Activated T-cell treated with anti-CD3 and anti-CD28 coated beads for 1 hour (primary cell): ENCODE measurements at regions not wholly inside any gene's neighbourhood (a gene's known extent, or its start where the extent isn't known, plus 50 kb on each side); places are given as distances from the start of the nearest gene placed in this dataset.

Experiments used
- DNase-seq: peaks from one replicate; pipeline ENCODE4 v3.0.0-alpha.2; 2020; ENCODE audit warnings: low read depth

DNA sequence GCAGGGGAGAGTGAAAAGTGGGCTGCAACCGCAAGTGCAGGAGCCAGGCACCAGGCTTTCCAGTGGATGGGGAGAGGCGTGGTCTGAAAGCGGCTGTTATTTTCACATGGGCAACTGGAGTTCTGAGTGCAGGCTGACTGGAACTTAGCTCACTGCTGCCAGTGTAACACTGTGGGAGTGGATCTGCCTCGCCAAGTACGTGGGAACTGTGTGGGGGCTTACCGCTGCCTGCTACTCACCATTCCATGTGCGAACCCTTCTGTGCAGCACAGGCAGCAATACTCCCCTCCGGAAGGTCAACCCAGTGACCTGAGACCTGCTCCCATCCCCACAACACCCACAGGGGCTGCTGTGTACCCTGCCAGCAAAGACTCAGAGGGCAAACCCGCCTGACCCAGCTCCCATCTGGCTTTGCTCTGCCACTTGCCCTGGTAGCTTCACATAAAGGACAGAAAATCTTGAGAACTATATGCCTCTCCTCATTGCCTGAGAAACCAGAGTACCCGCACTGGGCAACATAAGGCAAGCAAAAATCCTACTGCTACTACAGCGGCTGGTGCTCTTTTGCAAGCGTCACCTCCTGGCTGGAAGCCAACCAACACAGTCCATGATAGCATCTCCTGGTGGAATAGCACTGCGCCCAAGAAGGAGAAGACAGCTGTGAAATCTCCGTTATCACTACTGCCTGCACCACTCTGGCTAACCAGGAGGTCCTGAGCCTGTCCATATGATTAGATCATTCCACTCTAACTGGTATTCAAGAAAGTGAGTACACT lies 54.4 kb upstream of the SIRPG start:
- no peak for DNase-seq

GRCh38 chr20:1711266-1711665 lies 53.7 kb upstream of the SIRPG start:
- DNase-seq = no peak

DNA sequence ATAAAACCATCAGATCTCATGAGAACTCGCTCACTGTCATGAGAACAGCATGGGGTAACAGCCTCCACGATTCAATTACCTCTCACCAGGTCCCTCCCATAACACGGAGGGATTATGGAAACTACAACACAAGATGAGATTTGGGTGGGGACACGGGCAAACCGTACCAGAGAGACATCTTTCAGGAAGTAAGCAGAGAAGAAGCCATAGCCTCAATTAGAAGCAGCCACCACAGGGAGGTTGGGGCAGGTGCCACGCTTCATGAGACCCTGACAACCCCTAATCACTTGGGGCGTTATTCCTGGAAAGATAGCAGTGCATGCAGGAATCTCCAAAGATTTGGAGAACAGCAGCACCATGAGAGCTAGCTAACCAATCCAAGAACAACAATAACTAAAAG lies 52.9 kb upstream of the SIRPG start:
- DNase-seq = no peak

DNA sequence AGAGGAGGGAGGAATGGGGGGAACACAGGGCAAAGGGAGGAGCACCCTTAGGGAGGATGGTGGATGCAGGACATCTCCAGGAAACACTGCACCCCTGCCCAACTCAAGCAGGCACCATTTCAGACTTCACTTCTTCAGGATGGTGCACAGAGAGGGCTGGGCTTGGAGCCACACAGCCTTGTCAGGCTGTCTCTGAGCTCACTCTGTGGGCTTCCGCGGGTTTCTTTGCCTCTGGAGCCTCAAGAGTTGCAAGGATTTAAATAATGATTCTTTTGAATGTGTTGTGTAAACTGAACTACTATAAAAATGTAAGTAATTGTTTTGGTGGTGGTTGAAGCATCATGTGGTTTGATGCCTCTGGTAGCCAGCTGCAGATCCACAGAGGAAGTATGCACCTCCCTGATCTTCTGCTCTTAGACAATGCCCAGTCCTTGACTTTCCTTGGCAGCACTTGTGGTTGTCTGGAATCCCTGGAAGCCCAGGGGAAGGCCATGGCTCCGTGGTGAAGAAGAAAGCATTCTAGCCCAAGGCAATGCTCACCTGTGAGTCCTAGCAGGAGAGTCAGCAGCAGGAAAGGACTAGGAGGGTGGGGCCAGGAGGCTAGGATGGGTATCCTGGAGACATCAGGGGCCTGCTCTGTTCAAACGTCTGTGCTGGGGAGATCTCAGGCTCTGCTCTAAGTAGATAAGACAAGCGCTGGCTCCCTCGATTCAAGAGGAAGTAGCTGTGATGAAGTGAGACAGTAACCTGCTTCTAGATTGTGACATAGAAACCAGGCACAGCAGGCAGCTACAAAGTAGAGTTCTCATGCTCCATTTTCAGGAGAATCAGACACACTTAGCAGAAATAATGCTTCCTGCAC lies 50.2 kb upstream of the SIRPG start:
- DNase-seq = no peak
